ENCODE measurements at regions not wholly inside any gene's neighbourhood (a gene's known extent, or its start where the extent isn't known, plus 50 kb on each side); places are given as distances from the start of the nearest gene placed in this dataset.
"Not testable (repeated sequence)": the region's sequence is repeated elsewhere in the genome, so short reads cannot be mapped to it uniquely, and the experiment has no call there.

DNA sequence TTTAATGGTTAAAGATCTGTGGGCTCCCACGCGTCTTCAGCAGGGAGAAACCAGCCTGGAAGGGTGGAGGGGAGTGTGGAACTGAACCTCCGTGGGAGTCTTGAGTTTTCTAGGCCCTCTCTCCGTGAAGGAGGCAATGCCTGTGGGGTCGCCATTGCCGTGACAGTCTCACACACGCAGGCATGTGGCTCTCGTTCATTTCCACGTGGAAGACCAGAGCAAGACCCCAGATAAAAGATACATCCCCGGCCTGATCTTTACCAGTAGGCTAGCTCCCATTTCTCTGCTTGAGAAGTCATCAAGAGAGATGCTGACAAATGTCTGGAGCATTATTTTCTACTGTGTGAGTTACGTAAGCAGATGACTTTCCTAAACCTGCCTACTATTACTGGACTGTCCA is 491.7 kb upstream of the LMO3 start:
- no peak for DNase-seq (ENCODE audit: low spot score)

DNA sequence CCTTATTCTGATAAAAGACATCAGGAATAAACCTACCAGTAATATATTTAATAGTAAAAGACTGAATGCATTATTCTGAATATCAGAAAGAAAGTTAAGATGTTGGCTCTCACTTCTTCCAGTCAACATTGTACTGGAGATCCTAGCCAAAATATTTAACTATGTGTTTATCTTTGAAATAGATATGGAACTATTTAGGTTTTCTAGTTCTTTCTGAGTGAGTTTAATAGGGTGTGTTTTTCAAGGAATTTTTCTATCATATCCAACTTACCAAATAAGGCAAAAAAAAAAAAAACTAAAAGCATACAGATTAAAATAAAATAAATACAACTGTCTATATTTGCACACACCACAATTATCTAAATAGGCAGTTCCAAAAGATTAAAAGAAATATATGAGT is 478.9 kb upstream of the LMO3 start:
- DNase-seq (ENCODE audit: low spot score): no peak

DNA sequence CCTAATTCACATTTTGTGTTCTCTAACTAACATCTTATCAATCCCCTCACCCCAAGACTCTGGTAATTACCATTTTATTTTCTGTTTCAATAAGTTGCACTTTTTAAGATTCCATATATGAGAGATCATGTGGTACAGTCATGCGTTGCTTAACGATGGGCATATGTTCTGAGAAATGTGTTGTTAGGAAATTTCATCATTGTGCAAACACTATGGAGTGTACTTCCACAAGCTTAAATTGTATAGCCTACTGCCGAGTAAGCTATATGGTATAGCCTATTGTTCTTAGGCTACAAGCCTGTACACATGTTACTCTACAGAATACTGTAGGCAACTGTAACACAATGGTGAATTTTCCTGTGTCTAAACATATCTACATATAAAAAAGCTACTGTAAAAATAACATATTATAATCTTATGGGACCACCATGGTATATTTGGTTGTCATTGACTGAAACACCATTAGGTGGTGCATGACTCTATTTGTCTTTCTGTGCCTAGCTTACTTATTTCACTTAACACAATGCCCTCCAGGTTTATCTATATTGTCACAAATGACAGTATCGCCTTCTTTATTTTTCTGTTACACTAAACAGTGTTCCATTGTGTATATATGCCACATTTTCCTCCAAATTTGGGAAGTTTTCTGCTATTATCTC is 473.4 kb upstream of the LMO3 start:
- DNase-seq (ENCODE audit: low spot score): no peak

DNA sequence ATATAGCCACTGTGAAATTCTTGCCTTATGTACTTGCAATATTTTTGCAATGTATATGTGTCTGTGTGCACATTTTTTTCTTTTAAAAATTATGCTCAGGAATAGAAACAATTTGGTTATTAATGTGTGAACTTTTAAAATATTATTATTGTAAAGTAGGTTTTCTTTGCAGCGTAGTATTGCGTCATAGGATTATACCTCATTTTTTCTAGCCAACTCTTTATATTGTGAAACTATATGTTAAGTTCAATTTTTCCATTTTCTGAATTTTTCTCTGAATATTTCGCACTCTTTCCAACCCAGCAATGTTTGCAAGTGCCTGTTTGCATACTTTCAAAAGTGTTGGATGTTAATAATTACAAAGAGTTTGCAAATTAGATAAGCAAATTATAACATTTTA is 471.6 kb upstream of the LMO3 start:
- DNase-seq (ENCODE audit: low spot score): no peak

DNA sequence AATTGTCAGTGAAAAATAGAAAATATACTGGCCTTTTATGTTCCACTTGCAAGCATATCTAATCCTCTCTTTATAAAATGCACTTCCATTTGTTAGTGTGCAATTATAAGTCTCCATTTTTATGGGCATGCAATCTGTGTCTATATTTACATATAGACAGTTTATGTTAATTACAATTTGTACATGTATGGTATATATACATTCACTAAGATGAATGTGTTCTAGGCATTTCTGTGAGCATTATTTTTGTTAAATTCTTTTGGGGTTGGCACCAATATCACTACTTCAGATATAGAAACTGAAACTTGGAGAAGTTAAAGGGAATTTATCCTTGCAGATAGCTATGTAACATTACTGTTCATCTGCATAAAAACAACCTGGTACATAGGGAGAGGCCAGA is 470.8 kb upstream of the LMO3 start:
- DNase-seq (ENCODE audit: low spot score): no peak

DNA sequence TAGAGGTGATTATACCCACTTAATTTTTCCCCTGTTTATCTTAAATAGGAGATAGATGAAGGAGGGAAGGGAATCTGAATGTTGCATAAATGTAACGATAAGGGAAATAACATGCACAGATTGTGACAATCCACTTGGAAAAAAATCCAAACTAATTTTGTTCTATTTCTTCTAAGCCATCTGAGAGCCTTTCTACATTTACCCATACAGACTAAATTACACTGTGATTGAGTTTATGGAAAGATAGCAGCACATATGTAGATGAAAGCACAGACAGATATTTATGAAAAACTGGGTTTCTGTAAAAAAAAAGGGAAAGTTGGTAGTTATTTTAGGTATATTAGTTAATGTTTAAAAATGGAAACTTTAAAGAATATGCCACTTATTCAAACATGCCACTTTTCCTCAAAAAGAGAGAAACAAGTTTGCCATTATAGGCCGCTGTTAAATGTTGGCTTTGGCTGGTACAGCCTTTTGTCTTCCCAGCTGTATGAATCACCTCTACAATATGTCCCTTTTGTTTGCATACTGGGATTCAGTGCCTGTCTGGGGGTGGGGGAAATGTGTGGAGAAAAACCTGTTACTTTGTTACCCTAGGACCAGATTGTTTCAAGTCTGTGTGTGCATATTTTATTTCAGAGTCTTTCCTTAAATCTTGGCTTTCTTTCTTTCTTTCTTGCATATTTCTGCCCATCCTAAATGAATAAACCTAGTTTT is 470.2 kb upstream of the LMO3 start:
- no peak for DNase-seq (ENCODE audit: low spot score)

DNA sequence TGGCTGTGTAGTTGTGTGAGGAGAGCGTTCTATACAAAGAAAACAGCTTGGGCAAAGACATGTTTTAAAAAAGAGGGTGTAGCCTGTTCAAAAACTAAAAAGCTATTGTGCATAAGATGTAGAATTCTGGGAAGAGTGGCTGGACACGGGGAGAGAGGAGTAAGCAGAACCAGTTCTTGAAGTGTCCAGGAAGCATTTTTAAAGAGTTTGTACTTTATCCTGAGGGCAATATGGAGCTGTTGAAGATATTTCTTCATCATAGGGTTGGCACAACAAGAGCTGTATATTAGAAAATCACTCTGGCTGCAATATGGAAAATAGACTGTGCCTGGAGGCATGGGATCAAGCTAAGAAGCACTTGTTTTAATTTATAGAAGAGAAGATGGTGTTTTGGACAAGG is 458.9 kb upstream of the LMO3 start:
- DNase-seq (ENCODE audit: low spot score): no peak

DNA sequence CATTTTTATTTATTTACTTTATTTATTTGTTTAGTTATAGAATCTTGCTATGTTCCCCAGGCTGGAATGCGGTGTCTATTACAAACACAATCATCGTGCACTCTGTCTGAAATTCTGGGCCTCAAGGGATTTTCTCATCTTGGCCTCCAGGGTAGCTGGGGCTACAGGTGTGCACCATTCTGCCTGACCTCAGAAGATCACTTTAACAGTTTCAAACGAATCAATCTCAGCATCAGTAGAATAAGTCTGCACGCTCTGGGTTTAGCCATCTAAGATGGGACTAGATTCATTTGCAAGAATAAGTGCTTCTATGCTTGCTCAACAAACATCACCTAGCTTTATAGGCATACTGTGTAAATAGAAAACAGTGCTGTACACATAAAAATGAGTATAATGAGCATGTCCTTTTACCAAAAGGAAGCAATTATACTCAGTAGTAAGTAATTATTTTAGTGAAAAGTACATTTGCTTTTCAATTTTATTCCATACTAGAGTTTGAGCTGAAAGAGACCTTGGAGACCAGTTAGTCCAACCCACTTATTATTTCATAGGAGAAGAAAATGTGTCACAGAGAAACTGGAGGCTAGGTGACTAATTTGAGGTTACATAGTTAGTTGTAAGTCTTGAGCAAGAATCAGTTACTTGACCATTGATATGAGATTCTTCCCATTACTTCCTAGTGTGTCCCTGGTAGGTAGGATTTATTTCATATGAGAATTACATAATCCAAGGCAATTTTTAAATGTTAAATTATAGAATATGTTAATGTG is 456.5 kb upstream of the LMO3 start:
- no peak for DNase-seq (ENCODE audit: low spot score)

DNA sequence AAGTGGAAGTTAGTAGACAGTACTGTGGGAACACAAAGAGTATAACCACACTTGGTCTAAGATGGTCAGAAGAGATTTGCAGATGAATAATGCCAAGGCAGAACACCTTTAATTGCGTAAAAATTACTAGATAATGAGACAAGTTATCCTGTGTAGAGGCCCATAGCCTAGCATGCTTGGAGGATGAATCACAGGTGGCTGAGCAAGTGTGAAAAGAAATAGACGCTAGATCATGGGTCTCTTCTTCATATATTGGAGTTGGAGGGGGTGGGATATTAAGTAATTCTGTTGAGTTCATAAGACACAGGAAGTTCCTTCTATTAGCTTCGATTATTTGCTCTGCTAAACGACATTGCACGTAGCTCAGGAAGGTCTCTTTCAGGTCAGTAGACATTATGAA is 454.3 kb upstream of the LMO3 start:
- DNase-seq (ENCODE audit: low spot score): no peak

DNA sequence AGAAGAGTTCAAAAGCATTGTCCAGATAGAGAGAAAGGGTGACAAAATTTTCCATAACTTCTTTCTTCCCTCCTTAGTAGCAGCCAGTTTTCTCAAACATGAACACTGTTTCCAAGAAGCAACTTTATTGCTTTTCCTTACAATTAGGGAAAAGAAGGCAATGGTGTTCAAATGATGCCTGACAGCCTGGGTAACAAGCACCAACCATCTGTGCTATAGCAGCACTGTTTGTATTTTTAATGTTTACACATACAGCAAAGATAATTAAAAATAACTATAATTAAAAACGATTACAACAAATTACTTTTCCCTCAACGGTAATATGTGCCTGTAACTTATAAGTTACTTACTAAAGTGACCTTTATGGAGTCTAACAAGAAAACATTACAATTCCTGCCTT is 450.6 kb upstream of the LMO3 start:
- DNase-seq (ENCODE audit: low spot score): no peak

DNA sequence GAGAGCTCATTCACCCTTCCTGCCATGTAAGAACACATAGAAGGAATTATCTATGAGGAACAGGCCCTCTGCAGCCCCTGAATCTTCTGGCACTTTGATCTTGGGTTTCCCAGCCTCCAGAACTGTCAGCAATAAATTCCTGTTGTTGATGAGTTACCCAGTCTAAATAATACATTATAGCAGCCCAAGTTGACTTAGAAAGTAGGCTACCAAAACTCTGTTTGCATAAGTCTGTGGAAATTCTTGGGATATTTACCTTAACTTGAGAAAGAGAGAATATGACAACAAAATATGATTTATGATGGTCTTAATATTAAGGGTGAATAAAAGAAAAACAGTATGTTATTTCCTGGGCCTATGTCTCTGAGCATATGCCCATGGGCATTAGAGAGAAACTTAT is 433.0 kb upstream of the LMO3 start:
- no peak for DNase-seq (ENCODE audit: low spot score)

DNA sequence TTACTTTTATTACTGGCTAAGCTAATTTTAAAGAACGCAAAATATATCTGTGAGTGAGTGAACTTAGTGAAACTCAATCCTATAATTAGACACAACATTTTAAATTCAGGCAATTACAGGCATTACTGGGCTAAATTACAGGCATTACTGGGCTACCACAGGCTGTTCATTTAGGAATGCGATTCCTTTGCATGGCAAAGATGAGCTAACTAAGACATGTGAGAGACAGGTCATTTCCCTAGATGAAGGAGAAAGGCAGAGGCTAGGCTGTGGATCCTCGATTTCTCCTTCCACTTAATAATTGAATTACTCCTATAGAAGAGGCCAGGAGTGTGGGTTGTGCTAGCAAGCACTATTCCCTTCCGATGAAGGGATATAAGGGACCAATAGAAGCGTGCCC is 429.4 kb upstream of the LMO3 start:
- no peak for DNase-seq (ENCODE audit: low spot score)

DNA sequence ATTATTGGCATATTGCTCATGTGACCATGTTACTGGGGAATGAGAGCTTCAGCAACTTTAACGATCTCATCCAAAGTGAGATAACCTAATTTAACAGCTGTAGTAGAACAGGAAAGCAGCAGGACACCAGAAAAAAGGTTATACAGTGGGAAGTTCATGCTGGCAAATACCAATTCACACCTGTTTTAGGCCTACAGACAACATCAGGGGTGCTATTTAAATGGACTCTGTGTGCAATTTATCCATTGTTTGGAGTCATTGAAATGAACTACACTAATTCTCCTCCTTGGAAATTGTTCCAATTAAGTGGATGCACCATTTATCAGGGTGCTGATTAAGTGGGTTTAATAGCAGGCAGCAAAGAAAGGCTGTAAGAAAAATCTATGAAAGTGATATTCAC is 424.4 kb upstream of the LMO3 start:
- no peak for DNase-seq (ENCODE audit: low spot score)

DNA sequence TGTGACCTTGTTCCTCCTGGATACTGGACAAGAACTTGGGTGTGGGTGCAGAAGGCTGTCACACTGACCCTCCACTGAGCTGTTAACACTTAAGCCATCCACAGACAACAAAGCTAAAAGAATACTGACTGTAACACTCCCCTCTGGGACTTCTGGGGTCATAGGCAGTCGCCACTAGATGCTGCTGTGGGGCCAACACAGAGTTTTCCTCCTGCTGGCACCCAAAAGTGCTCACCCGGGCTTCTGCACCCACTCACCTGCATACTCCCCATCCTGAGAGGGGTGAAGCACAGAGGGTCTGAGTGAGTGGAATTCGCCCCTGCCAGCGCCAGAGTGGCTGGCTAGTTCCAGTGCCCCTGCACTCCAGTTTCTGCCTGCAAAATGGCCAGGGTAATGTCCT is 422.4 kb upstream of the LMO3 start:
- no peak for DNase-seq (ENCODE audit: low spot score)

DNA sequence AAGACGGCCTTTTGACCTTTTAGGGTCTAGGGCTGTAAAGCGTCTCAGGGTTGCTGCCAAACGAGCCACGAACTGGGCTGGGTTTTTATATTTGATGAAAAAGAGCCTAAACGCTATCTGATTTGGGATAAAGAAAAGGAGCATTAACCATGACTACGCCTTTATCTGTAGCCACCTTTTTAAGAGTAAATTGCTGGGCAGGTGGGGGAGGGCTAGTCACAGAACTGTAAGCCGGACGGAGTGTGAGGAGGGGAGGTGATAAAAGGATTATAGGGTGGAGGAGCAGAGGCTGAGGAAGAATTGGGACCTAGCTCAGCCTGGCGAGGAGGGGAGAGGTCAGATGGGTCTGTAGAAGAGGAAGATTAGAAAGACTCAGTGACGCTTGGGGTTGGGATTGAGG is 419.5 kb upstream of the LMO3 start:
- DNase-seq (ENCODE audit: low spot score): not testable (repeated sequence)

DNA sequence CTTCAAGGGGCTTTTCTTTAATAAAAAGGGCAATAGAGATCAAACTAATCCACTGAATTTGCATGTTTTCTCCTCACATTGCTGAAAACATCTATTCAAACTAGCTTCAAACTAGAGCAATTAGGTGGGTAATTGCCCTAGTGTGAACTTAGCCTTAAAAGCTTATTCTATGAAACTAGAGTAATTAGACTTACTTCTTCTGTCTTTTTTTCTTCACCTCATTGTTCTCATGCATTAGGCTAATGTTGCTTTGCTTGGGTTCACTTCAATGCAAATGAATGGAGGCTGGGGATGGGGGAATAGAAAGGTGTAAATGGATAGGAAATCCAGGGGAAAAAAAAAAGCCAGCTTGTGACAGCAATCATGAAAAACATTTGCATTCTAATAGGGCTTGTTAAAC is 414.8 kb upstream of the LMO3 start:
- DNase-seq (ENCODE audit: low spot score): no peak

DNA sequence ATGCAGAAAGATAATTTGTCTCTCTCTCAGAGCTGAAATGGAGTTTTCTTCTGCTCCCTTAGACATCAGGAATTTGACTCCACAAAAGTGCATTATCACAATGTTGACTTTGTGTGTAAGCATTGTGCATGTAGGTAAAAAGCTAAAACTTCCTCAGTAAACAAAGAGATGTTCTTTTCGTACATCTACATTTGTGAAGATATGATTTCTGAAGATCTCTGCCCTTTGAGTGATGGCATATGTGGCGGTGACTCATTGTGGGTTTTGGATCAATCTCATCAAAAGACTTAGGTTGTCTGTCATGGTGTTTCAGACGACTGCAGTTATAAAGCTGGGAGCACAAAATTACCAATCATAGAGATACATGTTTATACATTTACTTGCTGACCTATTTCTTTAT is 411.4 kb upstream of the LMO3 start:
- DNase-seq (ENCODE audit: low spot score): no peak

DNA sequence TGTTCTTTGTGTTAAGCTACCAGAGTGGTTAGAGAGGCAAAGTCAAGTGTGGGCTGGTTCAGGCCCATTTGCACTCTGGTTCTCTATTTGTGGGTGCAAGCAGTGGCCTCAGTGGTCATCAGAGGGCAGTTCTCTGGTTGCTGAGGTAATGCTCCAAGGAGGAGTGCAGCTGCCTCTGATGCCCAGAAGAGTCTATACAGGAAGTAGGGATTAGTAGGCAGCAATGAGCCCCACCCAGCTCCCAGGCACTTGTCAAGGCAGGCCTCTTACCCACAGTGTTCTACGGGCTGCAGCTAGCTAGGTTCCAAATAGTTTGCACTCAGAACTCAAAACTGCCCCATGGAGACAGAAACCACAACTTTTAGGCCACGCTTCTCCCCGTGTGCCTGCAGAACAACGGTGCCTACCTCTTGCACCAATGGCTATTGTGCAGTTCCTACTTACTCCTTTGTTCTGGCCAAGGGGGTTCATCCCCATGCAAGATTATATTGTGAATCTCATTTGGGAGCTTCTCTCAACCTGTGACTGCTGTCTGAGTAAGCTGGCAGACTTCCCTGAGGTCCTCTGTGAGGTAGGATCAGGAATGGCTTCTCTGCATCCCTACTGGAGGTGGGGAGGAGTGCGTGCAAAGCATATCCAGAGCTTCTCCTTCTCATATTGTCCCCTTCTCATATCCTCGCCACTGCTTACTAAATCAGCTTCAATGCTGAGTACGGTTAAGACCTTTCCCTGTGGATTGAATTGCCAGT is 410.3 kb upstream of the LMO3 start:
- no peak for DNase-seq (ENCODE audit: low spot score)

DNA sequence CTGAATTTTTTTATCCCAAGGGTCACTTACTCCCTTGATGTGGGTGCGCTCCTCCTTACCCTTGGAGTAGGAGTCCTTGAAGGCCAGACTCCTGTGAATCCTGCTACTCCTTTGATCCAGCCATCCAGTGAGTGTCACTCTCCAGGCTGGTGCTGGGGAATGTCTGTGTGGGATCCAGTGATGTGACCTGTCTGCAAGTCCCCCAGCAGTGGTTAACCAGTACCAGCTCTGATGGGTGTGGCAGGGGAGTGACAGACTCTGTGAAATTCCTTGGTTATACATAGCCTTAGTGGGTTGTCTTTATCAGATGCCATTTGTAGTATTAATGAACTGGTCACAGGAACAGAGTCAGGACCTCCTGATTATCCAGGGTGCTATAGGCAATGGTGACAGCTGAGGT is 409.5 kb upstream of the LMO3 start:
- no peak for DNase-seq (ENCODE audit: low spot score)

DNA sequence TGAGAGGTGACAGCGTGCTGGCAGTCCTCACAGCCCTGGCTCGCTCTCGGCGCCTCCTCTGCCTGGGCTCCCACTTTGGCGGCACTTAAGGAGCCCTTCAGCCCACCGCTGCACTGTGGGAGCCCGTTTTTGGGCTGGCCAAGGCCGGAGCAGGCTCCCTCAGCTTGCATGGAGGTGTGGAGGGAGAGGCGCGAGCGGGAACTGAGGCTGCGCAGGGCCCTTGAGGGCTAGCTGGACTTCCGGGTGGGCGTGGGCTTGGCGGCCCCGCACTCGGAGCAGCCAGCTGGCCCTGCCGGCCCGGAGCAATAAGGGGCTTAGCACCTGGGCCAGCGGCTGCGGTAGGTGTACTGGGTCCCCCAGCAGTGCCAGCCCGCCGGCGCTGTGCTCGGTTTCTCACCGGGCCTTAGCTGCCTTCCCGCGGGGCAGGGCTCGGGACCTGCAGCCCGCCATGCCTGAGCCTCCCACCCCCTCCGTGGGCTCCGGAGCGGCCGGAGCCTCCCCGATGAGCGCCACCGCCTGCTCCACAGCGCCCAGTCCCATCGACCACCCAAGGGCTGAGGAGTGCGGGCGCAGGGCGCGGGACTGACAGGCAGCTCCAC is 401.6 kb upstream of the LMO3 start:
- not testable (repeated sequence) for DNase-seq (ENCODE audit: low spot score)

DNA sequence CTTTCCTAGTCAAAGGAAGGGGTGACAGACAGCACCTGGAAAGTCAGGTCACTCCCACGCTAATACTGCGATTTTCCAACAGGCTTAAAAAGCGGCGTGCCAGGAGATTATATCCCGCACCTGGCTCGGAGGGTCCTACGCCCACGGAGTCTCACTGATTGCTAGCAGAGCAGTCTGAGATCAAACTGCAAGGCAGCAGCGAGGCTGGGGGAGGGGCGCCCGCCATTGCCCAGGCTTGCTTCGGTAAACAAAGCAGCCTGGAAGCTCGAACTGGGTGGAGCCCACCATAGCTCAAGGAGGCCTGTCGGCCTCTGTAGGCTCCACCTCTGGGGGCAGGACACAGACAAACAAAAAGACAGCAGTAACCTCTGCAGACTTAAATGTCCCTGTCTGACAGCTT is 392.6 kb upstream of the LMO3 start:
- DNase-seq (ENCODE audit: low spot score): not testable (repeated sequence)

DNA sequence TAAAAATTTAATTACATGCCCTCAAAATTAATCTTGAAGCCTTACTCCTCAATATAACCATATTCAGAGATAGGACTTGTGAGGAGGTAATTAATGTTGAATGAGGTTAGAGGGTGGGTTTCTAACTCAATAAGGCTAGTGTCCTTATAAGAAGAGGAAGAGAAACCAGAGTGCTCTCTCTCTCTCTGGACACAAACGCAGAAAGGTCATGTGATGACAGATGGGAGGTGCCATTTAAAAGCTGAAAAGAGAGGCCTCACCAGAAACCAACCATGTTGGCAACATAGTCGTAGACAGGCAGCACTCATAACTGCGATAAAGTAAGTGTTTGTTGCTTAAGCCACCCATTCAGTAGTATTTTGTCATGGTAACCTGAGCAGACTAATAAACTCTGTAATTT is 378.5 kb upstream of the LMO3 start:
- no peak for DNase-seq (ENCODE audit: low spot score)
